ENCODE measurements at regions not wholly inside any gene's neighbourhood (a gene's known extent, or its start where the extent isn't known, plus 50 kb on each side); places are given as distances from the start of the nearest gene placed in this dataset.

- TF ChIP-seq CTCF (IDR thresholded peaks at IDR 0.05): no peak
- no peak for TF ChIP-seq POLR2A (IDR thresholded peaks at IDR 0.05)
Measured at GRCh38 chr11:42521994-42522393, 789.8 kb upstream of the API5 start.

Data from stomach (tissue), 4 donors.